Fibroblast of mammary gland (primary cell): ENCODE measurements at regions not wholly inside any gene's neighbourhood (a gene's known extent, or its start where the extent isn't known, plus 50 kb on each side); places are given as distances from the start of the nearest gene placed in this dataset.

Experiments
- DNase-seq: peaks from one replicate; pipeline ENCODE4 v3.0.0-alpha.2; 2010; ENCODE audit warnings: low read depth
- H3K4me3 ChIP-seq: 2 replicates; pipeline ENCODE4 v1.5.1; 2011; ENCODE audit warnings: low read depth, mild to moderate bottlenecking, low read length, moderate library complexity; ENCODE audit not compliant: control insufficient read depth
- TF ChIP-seq, protein P1 (sequence below): conservative IDR thresholded peaks from 2 replicates; pipeline ENCODE4 v1.5.1; 2011; ENCODE audit warnings: low read depth, low read length, inconsistent platforms; ENCODE audit not compliant: control insufficient read depth, insufficient read depth

DNA sequence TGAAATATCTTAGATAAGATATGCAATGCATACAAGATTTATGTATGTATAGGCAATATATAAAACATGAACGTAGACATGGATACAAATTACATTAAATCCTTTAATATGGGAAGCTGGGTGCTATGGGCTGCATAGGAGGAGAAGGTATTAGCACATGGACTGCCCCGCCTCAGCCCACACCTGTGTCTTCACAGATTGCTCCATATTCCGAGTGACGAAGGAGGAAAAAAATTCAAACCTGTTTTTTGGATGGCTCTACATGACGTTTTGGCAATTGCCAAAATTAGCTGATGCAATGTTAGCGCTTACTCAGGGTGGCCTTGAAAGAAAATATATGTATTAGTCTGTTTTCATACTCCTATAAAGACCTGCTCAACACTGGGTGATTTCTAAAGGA is 223.4 kb upstream of the SLCO3A1 start:
- no peak overlapping the region for H3K4me3 ChIP-seq
- TF ChIP-seq, protein P1, sequence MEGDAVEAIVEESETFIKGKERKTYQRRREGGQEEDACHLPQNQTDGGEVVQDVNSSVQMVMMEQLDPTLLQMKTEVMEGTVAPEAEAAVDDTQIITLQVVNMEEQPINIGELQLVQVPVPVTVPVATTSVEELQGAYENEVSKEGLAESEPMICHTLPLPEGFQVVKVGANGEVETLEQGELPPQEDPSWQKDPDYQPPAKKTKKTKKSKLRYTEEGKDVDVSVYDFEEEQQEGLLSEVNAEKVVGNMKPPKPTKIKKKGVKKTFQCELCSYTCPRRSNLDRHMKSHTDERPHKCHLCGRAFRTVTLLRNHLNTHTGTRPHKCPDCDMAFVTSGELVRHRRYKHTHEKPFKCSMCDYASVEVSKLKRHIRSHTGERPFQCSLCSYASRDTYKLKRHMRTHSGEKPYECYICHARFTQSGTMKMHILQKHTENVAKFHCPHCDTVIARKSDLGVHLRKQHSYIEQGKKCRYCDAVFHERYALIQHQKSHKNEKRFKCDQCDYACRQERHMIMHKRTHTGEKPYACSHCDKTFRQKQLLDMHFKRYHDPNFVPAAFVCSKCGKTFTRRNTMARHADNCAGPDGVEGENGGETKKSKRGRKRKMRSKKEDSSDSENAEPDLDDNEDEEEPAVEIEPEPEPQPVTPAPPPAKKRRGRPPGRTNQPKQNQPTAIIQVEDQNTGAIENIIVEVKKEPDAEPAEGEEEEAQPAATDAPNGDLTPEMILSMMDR: no peak
- DNase-seq: no peak

DNA sequence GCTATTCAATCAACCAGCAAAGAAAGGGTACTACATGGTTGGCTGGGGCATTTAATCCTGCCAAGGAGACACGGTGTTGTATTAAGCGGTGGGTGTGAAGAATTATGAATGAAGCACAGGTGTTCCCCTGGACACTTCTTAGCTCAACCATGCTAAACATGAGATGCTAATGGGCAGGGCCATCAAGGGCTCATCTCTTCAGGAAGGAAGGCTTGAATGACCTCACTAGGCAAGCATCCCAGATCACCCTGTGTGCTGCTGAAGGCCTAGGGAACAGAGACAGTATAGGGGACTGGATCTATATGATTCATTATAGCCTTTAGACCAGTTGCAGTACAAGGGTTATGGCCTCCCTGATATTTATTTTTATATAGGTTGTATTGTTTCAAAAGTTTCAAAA is 221.3 kb upstream of the SLCO3A1 start:
- TF ChIP-seq, protein P1: no peak
- no peak for DNase-seq
- H3K4me3 ChIP-seq: no peak overlapping the region

DNA sequence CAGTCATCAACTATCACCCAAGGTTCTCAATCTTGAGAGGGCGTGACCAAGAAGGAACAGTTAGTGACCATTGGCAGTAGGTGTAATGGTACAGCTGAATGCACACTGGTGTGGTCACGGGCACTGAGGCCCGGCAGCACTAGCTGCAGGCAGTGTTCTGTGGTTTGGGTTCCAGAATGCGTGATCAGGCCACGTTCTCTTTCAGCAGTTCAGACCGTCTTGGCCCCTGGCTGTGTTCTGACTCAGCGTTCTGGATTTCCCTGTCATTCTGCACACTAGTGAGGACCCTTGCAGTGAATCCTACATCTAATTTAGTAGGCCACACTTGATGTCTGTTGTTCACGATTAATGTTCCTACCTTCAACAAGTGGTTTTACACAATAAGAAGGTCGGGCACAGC is 220.5 kb upstream of the SLCO3A1 start:
- no peak for DNase-seq
- TF ChIP-seq, protein P1: no peak
- H3K4me3 ChIP-seq: no peak overlapping the region

DNA sequence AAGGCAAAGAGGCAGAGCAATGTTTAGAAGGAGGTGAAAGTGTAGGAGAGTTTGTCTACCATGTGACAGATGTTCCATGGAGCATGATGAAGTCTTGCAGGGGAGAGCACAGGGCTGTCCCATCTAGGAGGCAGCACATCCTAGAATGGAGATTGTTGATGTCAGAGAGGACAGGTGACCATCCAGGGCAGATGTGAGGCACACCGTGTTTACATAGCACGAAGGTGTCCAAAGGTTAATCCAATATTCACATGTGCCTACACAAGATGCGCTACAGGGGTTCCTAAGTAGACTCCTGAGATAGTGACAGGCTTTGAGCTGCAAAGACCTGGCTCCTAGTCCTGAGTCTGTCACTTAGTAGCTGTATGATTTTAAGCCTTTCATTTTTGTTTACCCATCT is 219.3 kb upstream of the SLCO3A1 start:
- H3K4me3 ChIP-seq: no peak overlapping the region
- TF ChIP-seq, protein P1: no peak
- no peak for DNase-seq

DNA sequence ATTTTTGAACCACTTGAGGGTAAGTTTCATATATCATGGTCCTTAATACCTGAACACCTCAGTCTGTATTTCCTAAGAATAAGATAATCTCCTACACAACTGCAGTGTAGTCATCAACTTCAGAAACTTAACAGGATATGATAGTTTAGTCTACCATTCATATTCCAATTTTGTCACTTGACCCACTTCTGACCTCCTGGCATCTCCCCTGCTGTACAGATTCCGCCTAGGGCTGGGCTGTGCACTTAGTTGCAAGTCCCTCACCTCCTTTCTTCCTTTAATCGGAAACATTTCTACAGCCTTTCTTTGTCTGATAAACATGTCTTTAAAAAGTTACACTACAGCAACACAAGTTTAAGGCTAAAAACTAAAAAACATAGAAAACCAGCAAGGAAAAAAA is 218.4 kb upstream of the SLCO3A1 start:
- H3K4me3 ChIP-seq: no peak overlapping the region
- no peak for DNase-seq
- TF ChIP-seq, protein P1: no peak

DNA sequence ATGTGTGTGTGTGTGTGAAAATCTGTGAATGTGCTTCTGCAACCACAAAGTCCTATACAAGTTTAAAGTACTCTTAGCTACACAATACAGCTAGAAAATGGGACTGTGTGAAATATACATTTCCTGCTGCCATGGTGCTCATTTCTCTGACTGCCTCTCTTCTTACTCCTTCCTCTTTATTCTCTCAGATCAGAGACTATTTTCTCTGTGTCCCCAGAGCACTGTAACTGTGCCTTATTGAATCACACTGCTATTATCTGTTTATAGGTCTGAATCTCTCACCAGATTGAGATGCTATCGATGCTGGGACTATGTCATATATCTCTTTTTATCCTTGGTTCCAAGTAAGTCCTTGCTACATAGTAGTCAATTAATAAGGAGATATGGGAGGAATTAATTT is 217.9 kb upstream of the SLCO3A1 start:
- no peak for DNase-seq
- H3K4me3 ChIP-seq: no peak overlapping the region
- TF ChIP-seq, protein P1: no peak

DNA sequence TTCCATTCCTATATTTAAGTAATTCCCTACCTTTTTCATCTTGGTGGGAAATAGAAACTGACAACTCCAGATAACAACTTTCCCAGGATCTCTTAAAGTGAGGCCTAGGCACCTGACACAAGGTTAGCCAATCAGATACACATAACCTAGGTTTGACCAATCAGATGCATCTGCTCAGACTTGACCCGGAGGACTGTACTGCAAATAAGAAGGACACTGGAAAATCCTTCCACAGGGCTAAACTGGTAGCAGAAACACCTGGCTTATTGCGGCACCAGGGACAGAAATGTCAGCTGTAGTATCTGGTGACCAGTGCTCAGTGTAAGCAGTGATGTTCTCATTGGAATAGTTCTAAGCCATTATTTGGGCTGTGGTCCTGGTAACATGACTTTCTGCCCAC is 204.5 kb upstream of the SLCO3A1 start:
- TF ChIP-seq, protein P1: no peak
- DNase-seq: no peak

More for the DNA sequence above, 204.5 kb upstream of the SLCO3A1 start:
- H3K4me3 ChIP-seq: no peak overlapping the region
